HepG2 (cell line): ENCODE measurements at regions not wholly inside any gene's neighbourhood (a gene's known extent, or its start where the extent isn't known, plus 50 kb on each side); places are given as distances from the start of the nearest gene placed in this dataset.

Experiments
- FIP1L1 ChIP-seq: fragments of 200-400 bp; formaldehyde crosslinking; IDR thresholded peaks from 2 replicates; pipeline ENCODE4 v1.6.1; 2018; ENCODE audit warnings: low read depth, mild to moderate bottlenecking, low read length, moderate library complexity, borderline replicate concordance; ENCODE audit not compliant: insufficient read depth
- SMARCE1 ChIP-seq: fragments of 450-650 bp; IDR thresholded peaks from 2 replicates; pipeline ENCODE4 v1.6.1; 2017; ENCODE audit warnings: borderline replicate concordance
- ZNF639 ChIP-seq: conservative IDR thresholded peaks from 2 replicates; pipeline ENCODE4 v1.6.1; 2018; ENCODE audit warnings: missing genetic modification reagents

- no peak for TF ChIP-seq FIP1L1
- TF ChIP-seq SMARCE1, result no peak
- TF ChIP-seq ZNF639 (CRISPR knock-in tag), result no peak
Measured at GRCh38 chr16:64878940-64879339, 242.9 kb downstream of the CDH11 start.
